Endodermal cell (in vitro differentiated cells): ENCODE measurements at regions not wholly inside any gene's neighbourhood (a gene's known extent, or its start where the extent isn't known, plus 50 kb on each side); places are given as distances from the start of the nearest gene placed in this dataset.

Source experiments
- DNase-seq: peaks from one replicate; pipeline ENCODE4 v3.0.0-alpha.2; 2017
- H3K27ac ChIP-seq: 2 replicates; pipeline ENCODE4 v1.5.1; 2013; ENCODE audit warnings: mild to moderate bottlenecking, low read depth, low read length, moderate library complexity
- H3K27me3 ChIP-seq: 2 replicates; pipeline ENCODE4 v1.6.1; 2013; ENCODE audit warnings: mild to moderate bottlenecking, low read length, moderate library complexity; ENCODE audit not compliant: insufficient read depth, control insufficient read depth, poor library complexity, severe bottlenecking
- H3K36me3 ChIP-seq: 2 replicates; pipeline ENCODE4 v1.7.0; 2013; ENCODE audit warnings: mild to moderate bottlenecking, low read length, moderate library complexity; ENCODE audit not compliant: control insufficient read depth, insufficient read depth
- H3K4me1 ChIP-seq: one replicate; pipeline ENCODE4 v1.7.0; 2013; ENCODE audit warnings: low read length; ENCODE audit not compliant: control insufficient read depth, insufficient read depth
- H3K4me3 ChIP-seq: 2 replicates; pipeline ENCODE4 v1.5.1; 2013; ENCODE audit warnings: mild to moderate bottlenecking, low read length, moderate library complexity
- H3K9ac ChIP-seq: 2 replicates; pipeline ENCODE4 v1.6.1; 2013; ENCODE audit warnings: mild to moderate bottlenecking, low read length, moderate library complexity; ENCODE audit not compliant: poor library complexity, severe bottlenecking; ENCODE audit errors: extremely low read depth
- H3K9me3 ChIP-seq: 2 replicates; pipeline ENCODE4 v1.6.1; 2013; ENCODE audit warnings: mild to moderate bottlenecking, low read length, moderate library complexity; ENCODE audit not compliant: control insufficient read depth
- H3K27ac Mint-ChIP-seq: 2 replicates; pipeline ENCODE4 v1.8.0; 2020; ENCODE audit warnings: mixed read lengths
- H3K27me3 Mint-ChIP-seq: 2 replicates; pipeline ENCODE4 v1.8.0; 2021; ENCODE audit warnings: mild to moderate bottlenecking, mixed read lengths; ENCODE audit not compliant: insufficient read depth
- H3K36me3 Mint-ChIP-seq: 2 replicates; pipeline ENCODE4 v1.8.0; 2020; ENCODE audit warnings: low read depth, mixed read lengths
- H3K4me1 Mint-ChIP-seq: 2 replicates; pipeline ENCODE4 v1.8.0; 2020; ENCODE audit warnings: mixed read lengths
- H3K4me3 Mint-ChIP-seq: 2 replicates; pipeline ENCODE4 v1.8.0; 2020; ENCODE audit warnings: mild to moderate bottlenecking, moderate library complexity, mixed read lengths
- H3K9me3 Mint-ChIP-seq: 2 replicates; pipeline ENCODE4 v1.8.0; 2020; ENCODE audit warnings: mild to moderate bottlenecking, mixed read lengths
- CTCF ChIP-seq: fragments of 200-600 bp; sonication (generic); conservative IDR thresholded peaks from 2 replicates; pipeline ENCODE4 v1.5.0; 2021; ENCODE audit warnings: antibody characterized with exemption, mild to moderate bottlenecking
- WGBS, 2 experiments: methylation state at CpG; one replicate each; pipeline versions ENCODE4 v1.1.5 to v1.1.7; 2013; ENCODE audit warnings: missing lambda C conversion rate in 2 of 2, mixed read lengths in 1 of 2; ENCODE audit not compliant: insufficient coverage in 1 of 2, insufficient read length in 1 of 2; 5-methylcytosine and 5-hydroxymethylcytosine counted together

- Mint-ChIP-seq H3K27ac (no peak overlapping the region), H3K4me1 (no peaks in the 10 kb centered on the region), H3K4me3 (no peak overlapping the region), H3K27me3 (no peaks in the 10 kb centered on the region), H3K36me3 (no peaks in the 10 kb centered on the region), H3K9me3 (peaks cover 6% of the 10 kb centered on the region)
- H3K27me3 ChIP-seq, result no peaks in the 10 kb centered on the region
- no peaks in the 10 kb centered on the region for H3K9me3 ChIP-seq
- TF ChIP-seq CTCF, result no peak
- DNase-seq, result no peak
- no peak overlapping the region for H3K9ac ChIP-seq
- H3K36me3 ChIP-seq, result no peaks in the 10 kb centered on the region
- WGBS, 2 experiments, result 90 to 100% methylated on average over 2 of the region's 2 CpGs
- H3K27ac ChIP-seq, result no peak overlapping the region
- H3K4me3 ChIP-seq, result no peak overlapping the region
- H3K4me1 ChIP-seq, result no peaks in the 10 kb centered on the region
These were observed 648.8 kb upstream of the KCNMB2 start for GRCh38 chr3:177887475-177887874.

GRCh38 chr3:177889161-177889560 lies 647.1 kb upstream of the KCNMB2 start:
- Histone ChIP-seq H3K27ac (no peak overlapping the region), H3K27me3 (no peaks in the 10 kb centered on the region), H3K4me1 (no peaks in the 10 kb centered on the region), H3K9me3 (no peaks in the 10 kb centered on the region), H3K36me3 (no peaks in the 10 kb centered on the region), H3K9ac (no peak overlapping the region), H3K4me3 (no peak overlapping the region)
- no peaks in the 10 kb centered on the region for H3K36me3 Mint-ChIP-seq
- no peak overlapping the region for H3K4me3 Mint-ChIP-seq
- 90 to 96% methylated on average over 3 of the region's 3 CpGs for WGBS, 2 experiments
- no peak overlapping the region for H3K27ac Mint-ChIP-seq
- peaks cover 6% of the 10 kb centered on the region for H3K9me3 Mint-ChIP-seq
- H3K27me3 Mint-ChIP-seq, result no peaks in the 10 kb centered on the region
- TF ChIP-seq CTCF, result no peak
- no peak for DNase-seq
- no peaks in the 10 kb centered on the region for H3K4me1 Mint-ChIP-seq

GRCh38 chr3:177889652-177890358 lies 646.4 kb upstream of the KCNMB2 start:
- Histone ChIP-seq H3K36me3 (no peaks in the 10 kb centered on the region), H3K9me3 (no peaks in the 10 kb centered on the region), H3K9ac (no peak overlapping the region), H3K4me3 (no peak overlapping the region), H3K27me3 (no peaks in the 10 kb centered on the region), H3K4me1 (no peaks in the 10 kb centered on the region), H3K27ac (no peak overlapping the region)
- H3K27me3 Mint-ChIP-seq, result no peaks in the 10 kb centered on the region
- no peak for TF ChIP-seq CTCF
- no peak overlapping the region for H3K27ac Mint-ChIP-seq
- DNase-seq, result no peak
- 94 to 100% methylated on average over 1 to 4 of the region's 4 CpGs for WGBS, 2 experiments
- H3K9me3 Mint-ChIP-seq, result peaks cover 6% of the 10 kb centered on the region
- H3K4me3 Mint-ChIP-seq, result no peak overlapping the region
- H3K4me1 Mint-ChIP-seq, result no peaks in the 10 kb centered on the region
- H3K36me3 Mint-ChIP-seq, result no peaks in the 10 kb centered on the region
